GM18861 (cell line): ENCODE measurements at regions not wholly inside any gene's neighbourhood (a gene's known extent, or its start where the extent isn't known, plus 50 kb on each side); places are given as distances from the start of the nearest gene placed in this dataset.

Experiments
- ATAC-seq: cut with Tn5 transposase; IDR thresholded peaks from one replicate; pipeline ENCODE4 v1.9.1; 2021; ENCODE audit not compliant: unreplicated experiment

GRCh38 chr16:51924744-51925143 lies 622.2 kb downstream of the TOX3 start:
- no peak for ATAC-seq

- no peak for ATAC-seq
These were observed 624.5 kb downstream of the TOX3 start for GRCh38 chr16:51922476-51922875.

DNA sequence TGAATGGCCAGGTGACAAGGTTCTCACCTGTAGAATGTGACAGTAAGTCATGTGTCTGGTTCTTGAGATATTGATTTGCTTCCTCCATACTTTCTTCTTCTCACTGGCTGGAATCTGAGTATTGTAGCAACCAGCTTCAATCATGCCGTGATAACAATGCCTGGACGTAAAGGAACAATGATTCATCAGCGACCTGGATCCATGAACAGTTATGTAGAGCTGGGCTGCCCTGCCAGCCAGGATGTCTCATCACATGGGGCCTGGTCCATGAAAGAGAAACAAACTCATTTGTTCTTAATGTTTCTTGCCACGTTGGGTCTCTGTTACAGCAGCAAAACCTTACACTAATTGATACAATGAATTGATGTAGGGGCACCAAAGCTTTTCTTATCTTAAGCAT lies 627.2 kb downstream of the TOX3 start:
- no peak for ATAC-seq

DNA sequence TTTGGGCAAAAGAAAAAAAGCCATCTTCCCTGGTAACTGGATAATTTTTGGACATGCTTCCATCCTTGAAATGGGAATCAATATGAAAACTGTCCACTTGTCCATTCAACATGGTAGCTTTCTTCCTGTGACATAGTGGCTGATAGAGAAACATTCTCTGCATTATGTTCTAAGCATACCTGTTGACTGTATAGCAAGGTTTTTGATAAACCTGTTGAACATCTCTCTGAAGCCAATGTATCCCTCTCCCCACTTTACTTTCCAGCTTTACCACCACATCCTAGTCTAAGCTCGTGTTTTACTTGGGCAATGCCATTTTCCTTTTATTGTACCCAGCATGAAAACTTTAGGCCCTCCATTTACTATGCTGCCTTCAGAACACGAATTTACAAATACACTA lies 630.1 kb downstream of the TOX3 start:
- no peak for ATAC-seq

- no peak for ATAC-seq
These were observed 630.7 kb downstream of the TOX3 start for GRCh38 chr16:51916231-51916630.

DNA sequence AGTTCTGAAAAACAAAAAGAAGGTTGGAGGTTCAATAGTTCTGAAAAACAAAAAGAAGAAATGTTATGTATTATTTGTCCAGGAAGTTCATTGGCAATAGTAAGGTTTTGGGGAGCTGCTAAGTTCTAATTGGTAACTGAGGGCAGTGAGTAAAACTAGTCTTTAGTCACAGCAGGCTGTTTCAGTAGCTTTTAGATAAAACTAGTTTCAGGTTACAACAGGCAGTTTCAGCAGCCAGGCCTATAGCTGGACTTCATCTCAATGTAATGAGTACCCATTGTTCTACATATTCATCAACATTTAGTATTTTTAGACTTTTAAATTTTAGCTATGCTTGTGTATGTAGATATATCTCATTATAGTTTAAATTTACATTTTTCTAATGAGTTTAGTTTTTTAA lies 639.3 kb downstream of the TOX3 start:
- no peak for ATAC-seq

DNA sequence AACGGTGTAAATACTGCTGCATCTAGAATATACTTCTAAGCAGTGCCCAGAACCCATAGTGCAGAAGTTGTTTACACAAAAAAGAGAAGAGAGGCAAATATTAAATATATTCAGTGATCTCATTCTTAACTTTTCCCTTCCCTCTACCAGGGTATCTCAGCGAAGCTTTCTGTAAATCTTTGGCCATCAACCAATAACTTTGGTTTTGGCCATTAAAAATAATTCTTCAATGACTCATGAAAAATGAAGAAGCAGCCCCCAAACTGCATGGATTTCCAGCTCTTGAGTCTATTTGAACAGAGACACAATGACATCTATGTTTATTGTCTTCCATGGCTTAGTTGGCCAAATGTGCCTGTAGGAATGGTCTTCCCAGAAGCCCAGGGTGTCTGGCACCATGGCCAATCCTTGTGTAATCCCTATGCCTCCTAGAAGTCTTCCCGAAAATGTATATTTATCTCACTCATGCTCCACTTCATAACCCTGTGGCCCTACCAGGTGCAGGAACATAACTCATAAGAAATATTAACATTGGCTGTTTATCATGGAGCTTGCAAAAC lies 646.6 kb downstream of the TOX3 start:
- ATAC-seq: no peak

DNA sequence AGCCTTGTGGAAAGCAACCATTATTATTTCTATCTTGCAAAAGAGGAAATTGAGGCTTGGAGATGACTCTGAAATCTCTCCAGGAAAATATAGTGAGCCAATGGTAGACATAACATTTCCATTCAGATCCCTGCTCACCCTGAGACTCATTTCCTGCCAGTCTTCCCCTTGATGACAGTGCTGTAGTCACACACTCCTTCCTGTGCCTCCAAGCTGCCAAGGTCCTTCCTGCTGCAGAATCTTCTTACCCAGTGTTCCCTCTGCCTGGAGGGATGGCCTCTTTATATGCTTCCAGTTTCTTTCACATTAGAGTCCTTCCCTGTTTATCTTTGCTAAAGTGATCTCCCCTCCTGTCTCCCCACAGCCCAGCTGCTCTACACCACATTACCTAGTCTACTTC lies 648.1 kb downstream of the TOX3 start:
- no peak for ATAC-seq

- ATAC-seq: no peak
These were observed 650.9 kb downstream of the TOX3 start for GRCh38 chr16:51896013-51896412.

- ATAC-seq: no peak
These were observed 654.5 kb downstream of the TOX3 start for GRCh38 chr16:51892293-51893007.

GRCh38 chr16:51888534-51888933 lies 658.4 kb downstream of the TOX3 start:
- ATAC-seq: no peak

DNA sequence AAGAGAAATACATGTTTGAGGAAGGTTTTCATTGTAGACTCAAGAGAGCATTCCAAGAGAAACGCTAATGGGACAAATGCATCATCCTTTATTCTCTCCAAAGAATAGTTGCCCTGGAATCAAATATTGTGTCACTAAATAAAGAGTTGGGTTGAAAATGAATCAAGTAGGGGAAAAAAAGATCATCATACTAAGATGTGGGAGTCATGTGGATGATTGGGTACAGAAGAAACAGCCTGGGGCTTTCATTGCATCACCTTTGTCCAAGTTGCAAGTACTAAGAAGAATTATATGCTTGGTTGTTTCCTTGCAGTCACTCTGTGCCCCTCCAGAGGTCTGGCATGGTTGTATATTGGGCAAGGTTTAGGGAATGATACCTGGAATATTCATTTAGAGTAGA lies 658.9 kb downstream of the TOX3 start:
- no peak for ATAC-seq

- ATAC-seq: no peak
These were observed 660.5 kb downstream of the TOX3 start for GRCh38 chr16:51886456-51886855.

DNA sequence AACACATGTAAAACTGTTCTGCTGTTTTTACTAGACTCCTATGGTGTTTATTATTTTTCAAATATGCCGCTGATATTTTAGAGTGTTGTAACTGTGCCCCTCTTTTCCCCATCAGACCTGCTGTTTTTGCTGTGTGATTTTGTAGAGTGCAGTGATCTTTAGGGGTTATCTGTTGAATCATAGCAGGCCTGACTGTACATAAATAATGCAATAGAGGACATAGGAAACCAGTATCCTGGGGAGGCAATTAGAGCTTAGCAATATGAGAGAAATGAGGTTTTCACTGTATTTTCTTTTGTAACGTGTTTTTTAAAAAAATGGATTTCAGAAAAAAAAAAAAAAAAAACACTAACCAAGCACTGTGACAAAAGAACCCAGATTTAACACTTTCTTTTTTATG lies 662.2 kb downstream of the TOX3 start:
- ATAC-seq: no peak

GRCh38 chr16:51881731-51882130 lies 665.2 kb downstream of the TOX3 start:
- no peak for ATAC-seq

DNA sequence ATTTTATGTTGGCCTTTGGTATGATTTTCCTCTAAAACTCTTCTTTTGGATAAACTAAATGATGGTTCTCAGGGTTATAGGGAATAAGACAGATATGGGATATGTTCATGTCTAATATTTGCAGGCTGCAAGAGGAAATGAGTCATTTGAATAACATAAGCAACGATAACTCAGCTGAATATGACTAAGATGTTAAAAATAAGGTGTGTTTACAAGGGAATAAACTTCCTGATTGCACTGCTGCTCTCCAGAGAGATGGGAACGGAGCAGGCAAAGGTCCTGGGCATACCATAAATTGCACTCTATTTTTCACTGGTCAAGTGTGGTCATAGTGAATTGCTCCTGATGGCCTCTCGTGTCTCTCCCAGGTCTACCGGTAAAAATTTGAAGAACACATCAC lies 666.2 kb downstream of the TOX3 start:
- no peak for ATAC-seq

DNA sequence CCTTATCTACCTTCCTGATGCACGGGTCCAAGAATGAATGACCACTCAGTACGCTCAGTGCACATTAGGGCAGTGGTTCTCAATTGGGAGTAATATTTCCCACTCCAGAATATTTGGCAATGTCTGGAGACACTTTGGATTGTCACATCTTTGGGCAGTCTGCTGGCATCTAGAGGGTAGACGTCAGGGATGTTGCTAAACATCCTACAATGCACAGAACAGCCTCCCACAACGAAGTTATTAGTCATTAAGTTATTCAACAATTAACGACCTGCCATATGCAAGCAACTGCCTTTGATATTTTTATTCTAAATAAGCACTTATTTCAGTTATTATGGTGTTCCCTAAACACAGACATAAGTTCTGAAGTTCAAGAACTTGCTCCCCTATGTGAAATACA lies 669.3 kb downstream of the TOX3 start:
- ATAC-seq: no peak

- no peak for ATAC-seq
These were observed 670.0 kb downstream of the TOX3 start for GRCh38 chr16:51876934-51877333.

- no peak for ATAC-seq
These were observed 670.4 kb downstream of the TOX3 start for GRCh38 chr16:51876601-51876875.

GRCh38 chr16:51875834-51876600 lies 670.9 kb downstream of the TOX3 start:
- no peak for ATAC-seq

DNA sequence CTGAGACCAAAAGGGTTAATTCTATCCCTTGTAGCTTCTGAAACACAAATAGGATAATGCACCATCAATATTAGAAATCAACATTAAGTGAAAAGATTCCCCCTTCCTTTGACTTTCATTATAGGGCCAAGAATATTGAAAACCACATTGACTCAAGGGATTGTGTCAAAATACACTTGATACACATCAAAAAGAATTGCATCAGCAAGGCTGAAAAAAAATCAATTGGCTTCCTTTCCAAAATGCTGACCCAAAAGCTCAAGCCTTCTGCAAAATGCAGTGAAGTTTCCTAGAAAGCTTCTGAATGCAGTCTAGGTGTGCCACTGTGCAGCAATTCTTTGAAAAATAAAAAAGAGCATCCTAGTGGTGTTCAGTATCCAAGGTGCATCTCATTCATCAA lies 674.4 kb downstream of the TOX3 start:
- ATAC-seq: no peak

DNA sequence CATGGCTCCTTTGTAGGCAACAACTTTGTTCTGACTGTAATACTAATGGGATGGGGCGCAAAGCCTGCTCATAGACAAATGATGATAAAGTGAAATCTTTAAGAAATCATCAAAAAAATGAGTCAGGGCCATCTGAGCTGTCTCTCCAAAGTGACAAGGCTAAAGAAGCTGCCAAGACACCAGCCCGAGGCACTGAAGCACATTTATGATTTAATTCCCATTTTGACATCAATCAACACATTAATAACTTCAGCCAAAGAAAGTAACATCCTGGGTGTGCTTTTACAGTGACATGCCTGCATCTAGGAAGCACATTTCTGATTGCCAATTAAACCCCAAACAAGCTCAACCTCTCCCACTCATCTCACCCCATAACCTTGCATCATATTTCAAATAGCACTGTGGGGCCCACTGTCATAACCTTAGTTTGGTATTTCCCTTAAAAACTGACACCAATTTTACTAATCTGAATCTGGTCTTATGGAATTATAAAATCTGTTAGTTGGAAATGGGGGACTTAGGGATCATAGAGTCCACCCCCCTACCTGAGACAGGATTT lies 676.6 kb downstream of the TOX3 start:
- no peak for ATAC-seq
